Stimulated activated CD4-positive, alpha-beta T cell treated with anti-CD3 and anti-CD28 coated beads, TNF-alpha, amount 100 ng/mL, for 24 hours (primary cell): ENCODE measurements at regions not wholly inside any gene's neighbourhood (a gene's known extent, or its start where the extent isn't known, plus 50 kb on each side); places are given as distances from the start of the nearest gene placed in this dataset.
"Not testable (repeated sequence)": the region's sequence is repeated elsewhere in the genome, so short reads cannot be mapped to it uniquely, and the experiment has no call there.

Experiments
- DNase-seq, 3 experiments: peaks; one replicate each; pipeline ENCODE4 v3.0.0-alpha.2; 2020; ENCODE audit warnings: low read depth in 3 of 3

DNA sequence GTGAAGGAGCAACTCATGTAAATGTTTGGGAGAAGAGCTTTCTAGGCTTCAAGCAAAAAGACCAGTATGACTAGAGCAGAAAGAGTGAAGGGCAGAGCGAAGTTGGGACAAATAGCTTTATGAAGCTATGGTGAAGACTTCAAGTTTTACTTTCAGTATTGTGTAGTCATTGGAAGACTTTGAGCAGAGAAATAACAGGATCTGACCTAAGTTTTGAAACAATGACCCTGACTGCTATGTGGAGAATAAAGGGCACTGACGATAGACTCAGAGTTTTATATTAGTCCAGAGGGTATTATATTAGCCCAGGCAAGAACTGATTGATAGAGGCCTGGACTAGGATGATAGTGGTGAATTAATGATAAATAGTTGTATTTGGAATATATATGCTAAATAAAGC, 187.3 kb downstream of the KTN1 start:
- no peak for DNase-seq

DNA sequence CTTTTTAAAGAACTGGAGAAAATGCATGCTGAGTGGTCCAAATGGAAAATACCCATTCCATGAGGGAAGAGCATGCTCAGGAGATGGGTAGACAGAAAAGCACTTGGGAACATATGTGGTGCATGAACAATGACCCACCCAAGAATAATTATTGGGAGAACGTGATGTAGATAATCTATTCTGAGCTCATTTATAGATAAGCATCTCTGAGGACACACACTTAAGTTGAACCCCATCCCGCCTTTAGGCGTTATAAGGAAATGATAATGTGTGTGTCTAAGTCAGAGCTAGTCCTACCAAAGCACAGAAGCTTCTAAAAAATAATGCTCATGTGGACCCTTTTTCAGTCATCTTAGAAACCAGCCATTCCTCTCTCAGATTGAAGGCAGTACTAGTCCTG, 189.9 kb downstream of the KTN1 start:
- DNase-seq = no peak

DNA sequence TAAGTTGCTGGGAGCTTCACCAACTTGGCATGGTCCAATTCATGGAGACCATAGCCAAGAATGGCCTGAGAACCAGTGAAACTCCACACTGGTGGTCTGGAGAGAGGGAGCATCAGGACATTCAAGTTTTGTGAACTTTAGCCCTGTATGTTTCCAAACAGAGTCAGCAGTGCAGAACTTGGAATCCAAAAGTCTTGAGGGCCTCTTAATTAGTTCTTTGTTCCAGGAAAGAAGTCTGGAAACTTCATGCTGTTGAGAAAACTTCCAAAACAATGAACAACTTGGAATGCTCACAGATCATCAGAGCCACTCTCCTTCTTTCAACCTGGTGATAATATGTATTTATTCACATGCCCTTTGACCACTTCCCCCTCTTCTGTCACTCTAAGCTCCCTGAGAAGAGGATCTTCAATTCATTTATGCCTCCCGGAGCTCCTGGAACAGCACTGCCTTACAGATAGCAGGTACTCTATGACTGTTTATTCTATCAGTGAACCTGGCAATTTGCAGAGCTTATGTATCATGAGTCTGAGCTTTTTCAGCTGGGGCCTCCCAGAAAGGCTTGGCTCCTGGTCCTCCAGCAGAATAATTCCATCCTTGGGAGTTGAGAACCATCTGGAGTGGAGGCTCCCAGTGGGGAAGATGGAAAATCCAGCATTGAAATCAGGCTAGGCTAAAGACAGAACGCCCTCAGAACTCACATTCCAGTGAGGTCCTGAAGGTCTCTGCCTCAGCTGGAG, 191.4 kb downstream of the KTN1 start:
- no peak for DNase-seq

DNA sequence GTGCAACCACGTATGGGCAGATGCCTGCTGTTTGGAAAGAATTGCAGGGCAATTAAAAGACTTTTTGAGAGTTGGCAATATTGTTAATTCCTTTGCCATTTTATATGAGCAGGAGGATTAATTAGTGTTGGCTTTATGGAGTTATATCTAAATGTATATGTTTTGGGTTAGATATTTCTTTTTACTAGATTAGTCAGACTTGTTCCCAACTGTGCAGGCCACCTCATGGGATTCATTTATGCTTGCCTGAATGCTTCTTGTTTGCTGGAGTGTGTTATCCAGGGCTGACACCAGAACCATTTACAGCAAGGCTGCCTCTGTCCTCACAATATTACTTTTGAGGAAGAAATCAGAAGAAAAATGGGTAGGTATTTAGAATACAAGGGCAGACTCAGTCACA, 192.5 kb downstream of the KTN1 start:
- no peak for DNase-seq

DNA sequence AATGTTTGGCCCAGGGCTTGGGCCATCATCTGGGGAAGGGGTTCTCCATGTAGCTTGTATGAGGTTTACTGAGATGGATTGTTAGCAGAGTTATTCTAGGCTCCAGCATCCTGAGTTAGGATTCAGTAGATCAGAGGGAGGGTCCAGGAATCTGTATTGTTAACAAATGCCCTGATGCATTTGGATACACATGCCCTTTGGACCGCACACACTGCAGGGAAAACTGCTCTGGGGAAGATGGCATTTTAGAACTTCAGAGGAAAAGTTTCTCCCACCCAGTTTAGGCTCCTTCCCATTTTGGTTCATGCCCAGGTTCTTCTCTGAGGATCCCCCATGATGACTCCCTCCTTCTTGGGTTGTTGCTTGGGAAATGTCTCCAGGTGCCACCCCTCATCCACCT, 193.3 kb downstream of the KTN1 start:
- DNase-seq = no peak

DNA sequence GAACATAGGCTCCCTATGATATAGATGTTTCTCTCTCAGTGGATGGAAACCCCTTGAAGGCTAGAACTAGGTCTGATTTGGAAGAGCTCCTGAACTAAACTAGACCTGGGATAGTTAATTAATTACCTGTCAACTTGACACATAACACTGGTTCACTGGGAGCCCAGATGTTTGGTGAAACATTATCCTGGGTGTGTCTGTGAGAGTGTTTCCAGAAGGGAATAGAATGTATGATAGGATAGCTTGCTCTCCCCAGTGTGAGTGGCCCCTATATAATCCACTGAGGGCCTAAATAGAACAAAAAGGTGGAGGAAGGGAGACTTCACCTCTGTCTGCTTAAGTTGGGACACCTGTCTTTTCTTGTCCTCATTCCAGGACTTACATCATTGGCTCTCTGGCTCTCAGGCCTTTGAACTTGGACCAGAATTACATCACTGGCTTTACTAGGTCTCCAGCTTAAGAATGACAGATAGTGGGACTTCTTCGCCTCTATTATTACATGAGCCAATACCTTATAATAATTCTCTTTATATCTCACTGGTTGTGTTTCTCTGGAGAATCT, 194.1 kb downstream of the KTN1 start:
- DNase-seq = no peak

DNA sequence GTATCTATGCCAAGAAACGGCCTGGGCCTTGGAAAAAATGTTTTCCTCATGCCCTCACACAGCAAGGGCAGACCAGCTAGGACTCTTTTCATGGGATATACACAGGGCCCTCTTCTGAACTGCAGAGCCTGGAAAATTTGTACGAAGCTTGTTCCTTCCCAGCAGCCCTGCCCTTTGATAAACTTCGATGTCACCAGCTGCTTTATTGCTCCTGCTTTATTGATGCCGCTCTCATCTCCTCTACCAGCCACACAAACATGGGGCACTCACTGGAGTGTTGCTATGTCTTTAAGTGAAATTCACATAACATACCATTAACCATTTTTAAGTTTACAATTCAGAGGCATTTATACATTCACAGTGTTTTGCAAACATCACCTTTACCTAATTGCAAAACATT, 197.9 kb downstream of the KTN1 start:
- DNase-seq = no peak

DNA sequence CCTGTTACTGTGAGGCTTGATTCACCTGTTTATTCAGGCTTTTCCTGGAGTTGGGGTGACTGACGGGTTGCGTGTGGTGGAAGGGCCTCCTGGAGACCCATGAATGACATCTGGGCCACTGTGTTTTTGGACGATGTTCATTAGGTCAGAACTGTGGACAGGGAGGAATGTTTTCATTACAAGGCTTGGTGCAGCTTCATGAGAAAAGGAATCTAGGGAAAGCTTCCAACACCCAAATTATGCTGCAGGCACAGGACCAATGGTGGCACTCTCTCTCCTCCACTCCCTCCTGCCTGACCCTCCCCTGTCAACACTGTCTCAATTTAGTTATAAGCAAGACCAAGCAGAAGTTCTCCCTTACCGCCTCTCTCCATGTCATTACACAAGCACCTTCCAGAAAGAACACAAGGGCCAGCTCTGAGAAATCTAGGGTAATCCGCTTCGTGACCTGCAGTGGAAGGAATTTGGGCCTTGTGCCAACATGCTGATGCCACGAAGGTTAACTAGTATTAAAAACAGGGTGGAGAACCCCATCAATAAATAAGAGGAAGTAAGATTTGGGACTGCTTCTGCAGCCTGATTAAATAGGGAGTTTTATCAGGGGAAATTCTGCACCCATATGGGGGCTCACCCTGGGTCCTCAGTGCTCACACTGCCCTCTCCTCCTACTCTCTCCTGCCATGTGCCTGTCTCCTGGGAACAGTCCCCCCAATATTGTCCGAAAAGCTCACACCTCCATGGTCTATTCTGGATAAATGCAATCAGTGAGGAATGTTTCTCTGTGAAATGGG, 200.3 kb downstream of the KTN1 start:
- no peak for DNase-seq

DNA sequence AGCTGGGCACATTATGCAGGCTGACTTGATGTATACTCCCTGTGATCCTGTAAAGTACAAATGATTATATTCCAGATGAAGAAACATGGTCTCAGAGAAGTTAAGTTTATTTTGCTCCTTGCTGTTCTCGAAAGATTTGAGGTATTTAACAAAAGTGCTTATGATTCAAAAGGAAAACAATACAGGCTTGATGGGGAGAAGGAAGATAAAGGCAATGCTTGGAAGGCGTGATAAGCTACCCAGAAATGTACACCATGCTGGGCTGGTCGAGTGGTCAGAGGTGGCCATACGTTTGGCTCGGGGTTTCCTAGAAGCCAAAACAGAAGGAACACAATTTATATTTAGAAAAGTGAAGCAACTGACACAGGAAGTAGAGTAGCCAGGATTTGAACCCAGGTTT, 201.0 kb downstream of the KTN1 start:
- DNase-seq = no peak

DNA sequence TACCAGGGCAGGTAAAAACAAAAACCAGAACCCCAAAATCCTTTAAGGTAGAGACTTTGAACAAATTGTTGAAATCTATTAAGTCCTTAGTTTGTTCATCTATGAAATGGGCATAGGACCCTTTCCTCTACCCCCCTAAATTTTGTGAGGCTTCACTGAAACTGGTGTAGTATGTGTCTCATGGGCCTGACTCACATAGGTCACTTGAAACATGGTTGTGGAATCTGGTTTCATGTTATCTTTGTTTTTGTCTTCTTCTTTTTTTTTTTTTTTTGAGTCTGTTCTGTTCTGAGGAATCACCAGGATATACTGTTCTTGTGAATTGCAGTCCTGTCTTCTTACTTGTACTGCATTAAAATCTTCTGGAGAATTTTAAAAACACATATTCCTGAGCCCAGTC, 202.2 kb downstream of the KTN1 start:
- no peak for DNase-seq

DNA sequence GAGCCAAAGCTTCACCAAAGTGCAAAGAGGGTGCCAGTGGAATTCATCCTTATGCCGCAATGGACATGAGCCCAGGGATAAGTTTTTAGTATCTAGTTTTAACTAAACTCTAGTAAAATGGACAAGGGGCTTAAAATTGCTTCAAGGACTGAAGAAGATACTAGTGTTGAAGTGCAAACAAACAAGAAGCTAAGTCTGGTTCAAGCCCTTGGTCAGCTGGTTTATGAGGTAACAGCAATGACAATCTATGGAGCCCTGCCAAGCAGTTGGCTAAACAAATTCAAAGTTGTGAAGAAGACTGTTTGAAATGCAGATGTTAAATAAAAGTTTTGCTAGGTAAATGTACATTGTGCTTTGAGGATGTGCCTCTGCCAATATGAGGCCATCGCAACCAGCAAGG, 209.4 kb downstream of the KTN1 start:
- no peak for DNase-seq

DNA sequence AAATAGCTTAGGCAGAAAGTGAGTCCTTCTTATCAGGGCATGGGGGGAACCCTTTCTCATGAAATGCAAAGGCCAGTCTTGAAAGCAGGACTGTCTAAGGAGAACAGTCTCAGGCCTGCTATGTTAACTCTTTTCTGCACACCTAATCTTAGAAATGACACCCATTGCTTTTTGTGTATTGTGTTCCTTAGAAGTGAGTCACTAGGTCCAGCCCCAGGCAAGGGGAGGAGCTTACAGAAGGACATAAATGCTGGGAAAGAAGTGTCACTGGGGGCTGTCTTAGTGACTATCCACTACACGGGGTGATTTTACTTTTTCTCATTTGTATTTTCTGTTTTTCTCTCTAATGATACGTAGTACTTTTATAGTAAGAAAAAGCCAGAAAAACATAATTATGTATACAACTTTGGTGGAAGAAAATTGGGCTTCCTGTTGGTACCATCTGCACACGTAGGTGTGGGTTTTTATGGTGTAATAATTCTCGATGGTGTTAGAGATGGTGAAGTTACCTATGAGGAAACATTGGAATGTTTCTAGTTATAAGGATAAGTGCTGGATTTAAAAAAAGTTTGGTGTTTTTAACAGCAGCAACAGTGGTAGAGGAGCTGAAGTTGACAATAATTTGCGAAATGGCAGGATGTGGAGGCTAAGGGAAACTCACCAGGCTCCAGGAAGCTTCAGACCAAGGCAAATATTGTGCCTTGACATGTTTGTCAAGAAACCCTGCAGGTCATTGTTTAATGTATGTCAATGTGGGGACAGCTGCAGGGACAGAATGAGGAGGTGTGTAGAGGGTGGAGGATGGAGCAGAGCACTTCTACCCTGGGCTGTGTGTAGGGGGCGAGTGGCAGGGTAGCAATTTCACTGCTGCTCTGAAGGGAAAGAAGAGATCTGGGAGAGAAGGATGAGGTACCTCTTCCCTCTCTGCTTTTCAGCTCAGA, 214.9 kb downstream of the KTN1 start:
- DNase-seq = no peak

DNA sequence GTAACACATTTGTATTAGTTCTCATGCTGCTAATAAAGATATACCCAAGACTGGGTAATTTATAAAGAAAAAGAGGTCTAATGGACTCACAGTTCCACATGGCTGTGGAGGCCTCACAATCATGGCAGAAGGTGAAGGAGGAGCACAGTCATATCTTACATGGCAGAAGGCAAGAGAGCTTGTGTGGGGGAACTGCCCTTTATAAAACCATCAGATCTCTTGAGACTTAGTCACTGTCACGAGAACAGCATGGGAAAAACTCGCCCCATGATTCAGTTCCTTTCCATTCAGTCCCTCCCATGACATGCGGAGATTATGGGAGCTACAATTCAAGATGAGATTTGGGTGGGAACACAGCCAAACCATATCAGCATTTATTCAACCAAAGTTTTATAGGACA, 216.5 kb downstream of the KTN1 start:
- not testable (repeated sequence) for DNase-seq

DNA sequence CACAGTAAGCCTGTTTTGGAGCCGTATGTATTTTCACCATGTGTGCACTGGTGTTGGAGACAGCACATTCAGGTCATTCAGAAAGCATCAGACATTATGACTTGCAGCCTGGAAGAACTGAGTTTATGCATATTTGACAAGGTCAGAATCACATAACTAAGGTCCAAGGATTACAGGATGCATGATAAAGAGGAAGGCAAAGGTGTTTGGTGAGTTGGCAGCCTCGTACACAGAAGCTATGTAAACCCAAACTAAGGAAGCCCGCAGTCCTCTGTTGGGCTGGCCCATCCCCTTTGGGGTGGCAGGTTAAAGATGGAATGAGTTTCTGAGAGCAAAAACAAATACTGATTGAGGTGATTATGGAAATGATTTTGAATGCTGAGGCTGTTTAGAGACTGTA, 218.4 kb downstream of the KTN1 start:
- DNase-seq = no peak

DNA sequence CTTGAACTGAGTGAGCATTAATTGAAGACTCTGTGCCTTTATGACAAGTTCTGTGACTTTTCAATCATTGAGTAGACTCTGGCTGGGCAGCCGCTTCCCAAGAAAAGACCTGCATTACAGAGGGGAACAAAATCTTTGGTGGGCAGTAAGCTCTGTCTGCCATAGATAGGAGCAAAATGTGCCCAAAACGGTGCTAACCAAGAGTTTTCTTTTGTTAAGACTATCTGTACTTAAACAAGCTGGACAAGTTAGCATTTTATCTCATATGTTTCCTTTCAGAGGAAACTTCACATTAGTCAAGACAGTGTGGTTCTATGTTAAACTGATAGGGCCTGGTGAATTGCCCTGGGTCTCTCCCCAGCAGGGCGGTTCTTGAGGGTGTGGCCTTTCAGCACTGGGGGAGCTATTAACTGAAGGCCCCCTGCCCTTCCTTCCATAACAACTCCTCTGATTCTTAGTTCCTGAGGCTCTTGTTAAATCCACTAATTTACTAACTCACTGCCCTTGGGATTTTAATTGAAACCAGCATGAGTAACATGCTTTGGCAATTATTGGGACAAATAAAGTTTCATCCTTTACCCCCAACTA, 219.6 kb downstream of the KTN1 start:
- no peak for DNase-seq

DNA sequence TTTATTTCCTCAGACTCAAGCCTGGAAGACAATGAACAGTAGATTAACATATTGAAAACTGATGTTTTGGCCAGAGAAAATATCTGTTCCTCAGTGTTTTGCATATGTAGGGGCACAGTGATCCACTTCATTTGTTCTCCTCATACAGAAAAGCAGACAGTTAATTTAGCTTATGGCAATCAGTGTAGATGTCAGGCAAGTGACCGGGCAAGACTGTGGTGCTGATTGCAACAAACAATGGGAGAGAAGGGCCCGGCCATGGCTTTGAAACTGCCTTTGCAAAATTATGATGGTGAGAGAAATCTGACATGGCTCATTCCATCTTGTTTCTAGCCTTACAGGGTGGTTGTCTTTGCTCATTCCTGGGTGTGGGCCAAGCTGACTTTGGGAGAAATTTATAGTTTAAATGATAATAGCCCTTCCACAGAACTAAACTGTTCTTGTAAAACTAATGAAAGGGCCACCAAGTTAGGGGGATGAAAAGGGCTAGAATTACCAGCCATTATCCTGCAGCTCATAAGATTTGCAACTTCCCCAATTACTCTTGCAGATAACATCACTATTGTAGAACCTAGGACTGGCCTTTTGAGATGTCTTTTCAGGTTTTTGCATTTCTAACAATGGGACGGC, 220.3 kb downstream of the KTN1 start:
- no peak for DNase-seq

DNA sequence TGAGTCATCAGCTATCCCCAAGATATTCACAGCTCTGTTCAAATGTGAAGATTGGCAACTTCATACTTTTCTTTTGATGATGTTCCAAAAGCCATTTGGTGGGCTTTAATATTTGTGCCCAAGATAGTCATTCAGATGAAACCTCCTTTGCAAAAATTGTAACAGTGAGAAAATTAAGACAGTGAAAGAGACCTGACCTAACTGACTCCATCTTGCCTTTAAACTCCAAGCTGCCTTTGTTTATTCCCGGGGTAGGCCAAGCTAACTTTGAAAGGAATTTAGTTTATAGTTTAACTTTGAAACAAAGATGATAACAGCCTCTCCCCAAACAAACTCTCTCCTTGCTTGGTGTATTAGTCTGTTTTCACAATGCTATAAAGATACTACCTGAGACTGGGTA, 221.1 kb downstream of the KTN1 start:
- no peak for DNase-seq

DNA sequence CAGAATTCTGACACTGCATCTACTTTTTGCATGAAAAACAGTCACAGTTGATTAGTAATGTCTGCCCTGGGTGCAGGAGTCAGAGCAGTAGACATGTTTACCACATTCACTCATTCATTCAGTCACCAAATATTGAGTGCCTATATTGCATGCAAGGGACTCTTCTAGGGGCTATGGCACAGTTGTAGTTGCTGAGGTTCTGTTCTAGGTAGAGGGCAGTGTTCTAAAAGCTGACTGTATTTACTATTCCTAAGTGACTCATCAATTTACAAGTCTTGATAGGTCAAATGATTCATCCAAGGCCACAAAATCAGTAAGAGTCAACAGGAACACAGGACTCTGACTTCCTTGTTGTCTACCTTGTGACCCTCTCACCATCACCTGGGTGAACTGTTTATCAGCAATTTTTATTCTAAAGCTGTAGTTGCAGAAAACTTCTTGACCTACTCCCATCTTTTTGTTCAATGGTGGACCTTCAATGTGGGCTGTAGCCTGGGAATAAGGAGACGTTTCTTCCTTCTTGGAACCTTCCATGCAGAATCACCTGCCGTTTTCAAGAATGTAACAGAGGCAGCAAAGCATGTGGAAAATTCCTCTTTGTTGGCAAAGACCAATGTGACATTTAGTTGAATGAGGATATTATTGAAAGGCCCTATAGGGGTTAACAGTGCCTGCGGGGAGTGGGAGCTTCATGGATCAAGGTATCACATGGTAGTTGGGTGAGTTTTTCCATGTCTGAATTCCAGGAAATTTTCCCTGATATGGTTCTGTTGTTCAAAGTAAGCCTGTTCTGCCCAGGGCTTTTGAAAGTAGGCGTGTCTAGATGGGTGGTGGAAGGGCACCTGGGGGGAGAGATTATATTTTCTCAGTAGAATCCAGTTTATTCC, 223.2 kb downstream of the KTN1 start:
- no peak for DNase-seq

DNA sequence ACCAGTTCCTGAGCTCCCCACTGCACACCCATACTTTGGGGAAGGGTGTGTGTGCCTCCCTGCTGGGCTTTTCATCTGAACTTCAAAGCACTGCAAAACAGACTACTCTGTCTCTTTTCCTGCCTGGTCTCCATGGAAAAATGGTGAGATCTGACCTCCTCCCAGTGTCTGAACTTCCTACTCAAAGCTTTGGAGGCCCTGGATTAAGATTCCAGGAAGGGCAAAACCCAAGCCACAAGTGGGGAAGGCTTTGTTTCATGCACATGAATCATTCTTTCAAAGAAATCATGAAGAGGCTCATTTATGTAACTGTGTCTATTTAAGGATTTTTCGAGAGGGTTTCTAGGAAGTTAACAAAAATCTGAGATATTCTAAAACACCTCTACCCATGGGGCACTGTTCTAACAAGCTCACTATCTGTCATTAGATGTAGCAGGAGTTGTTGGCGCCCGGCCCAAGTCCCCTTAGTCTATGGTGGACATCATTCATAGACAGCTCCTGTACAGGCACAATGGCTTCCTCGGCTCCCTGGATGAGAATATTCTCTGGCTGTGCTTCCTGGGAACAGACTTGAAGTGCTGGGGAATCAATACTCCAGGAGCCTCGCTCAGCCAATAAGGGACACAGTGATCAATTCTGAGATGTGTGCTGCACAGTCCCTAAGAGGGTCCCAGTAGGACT, 224.0 kb downstream of the KTN1 start:
- DNase-seq = no peak

DNA sequence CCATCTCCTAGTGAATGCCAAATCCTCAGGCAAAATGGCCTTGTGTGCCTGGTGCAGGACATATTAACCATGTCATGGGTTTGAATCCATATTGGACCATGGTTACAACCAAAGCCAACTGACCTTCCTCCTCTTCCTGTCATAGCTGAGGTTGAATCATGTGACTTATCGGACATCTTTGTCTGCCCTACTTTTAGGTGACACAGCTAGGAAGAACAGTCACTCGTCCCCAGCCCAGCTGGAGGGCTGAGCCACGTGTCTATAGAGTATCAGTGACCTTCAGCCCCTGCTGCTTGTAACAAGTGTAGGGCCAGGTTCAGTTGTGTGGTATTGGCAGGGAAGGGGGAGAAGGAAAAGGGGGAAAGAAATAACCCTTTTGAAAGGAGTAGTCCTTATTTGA, 225.2 kb downstream of the KTN1 start:
- DNase-seq = no peak
